HAP-1 (cell line): ENCODE measurements at regions not wholly inside any gene's neighbourhood (a gene's known extent, or its start where the extent isn't known, plus 50 kb on each side); places are given as distances from the start of the nearest gene placed in this dataset.

ENCODE experiments used
- DNase-seq, 2 experiments: peaks; one replicate each; pipeline ENCODE4 v3.0.0-alpha.2; 2016 to 2020; ENCODE audit warnings: low spot score in 2 of 2
- H3K27me3 ChIP-seq: fragments of 250-450 bp; sonication (Bioruptor Pico); 2 replicates; pipeline ENCODE4 v1.5.1; 2020; ENCODE audit warnings: low read depth, mild to moderate bottlenecking, moderate library complexity
- H3K36me3 ChIP-seq: fragments of 250-450 bp; sonication (Bioruptor Pico); replicated peaks from 2 replicates; pipeline ENCODE4 v1.5.1; 2020; ENCODE audit warnings: mild to moderate bottlenecking
- H3K4me1 ChIP-seq: fragments of 250-450 bp; sonication (Bioruptor Pico); 2 replicates; pipeline ENCODE4 v1.5.1; 2020; ENCODE audit warnings: mild to moderate bottlenecking
- H3K4me3 ChIP-seq: fragments of 250-450 bp; sonication (Bioruptor Pico); 2 replicates; pipeline ENCODE4 v1.5.1; 2020; ENCODE audit warnings: mild to moderate bottlenecking, moderate library complexity
- H3K9me3 ChIP-seq: fragments of 250-450 bp; sonication (Bioruptor Pico); 2 replicates; pipeline ENCODE4 v1.5.1; 2020; ENCODE audit warnings: mild to moderate bottlenecking, moderate library complexity
- in situ Hi-C: fragments of 300-500 bp; cut with MboI; formaldehyde crosslinking; loops from 3 replicates; pipeline ENCODE4 v1.14.3; 2020; ENCODE audit warnings: low sequenced_read_pairs, inconsistent platforms, mixed read lengths

DNA sequence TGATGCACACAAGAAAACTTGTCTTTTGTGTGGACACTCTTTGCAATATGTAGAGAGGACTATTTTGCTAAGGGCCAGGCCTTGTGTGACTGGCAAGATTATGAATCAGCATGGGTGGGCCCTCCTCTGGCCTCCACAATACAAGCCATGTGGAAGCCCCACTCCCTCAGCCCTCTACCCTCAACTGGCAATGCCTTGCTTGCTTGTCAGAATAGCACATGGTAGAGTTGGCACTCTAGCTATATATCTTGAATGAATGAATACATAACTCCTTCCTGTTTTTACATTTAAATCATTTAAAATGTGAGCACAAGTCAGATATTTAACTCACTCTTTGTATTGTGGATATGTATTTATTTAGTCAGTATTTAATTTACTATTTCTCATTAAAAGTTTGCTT is 805.4 kb upstream of the GYPC start:
- DNase-seq, result no peak
- Histone ChIP-seq H3K27me3 (no peaks in the 10 kb centered on the region), H3K4me1 (no peaks in the 10 kb centered on the region), H3K4me3 (no peak overlapping the region), H3K36me3 (no peaks in the 10 kb centered on the region), H3K9me3 (no peaks in the 10 kb centered on the region; the same call in 1 of the 2 replicates)
- in situ Hi-C loops, result no loop called here

GRCh38 chr2:125852364-125852763 is 803.6 kb upstream of the GYPC start:
- no peak for DNase-seq
- Histone ChIP-seq H3K36me3 (no peaks in the 10 kb centered on the region), H3K27me3 (no peaks in the 10 kb centered on the region), H3K4me1 (no peaks in the 10 kb centered on the region), H3K9me3 (no peaks in the 10 kb centered on the region; the same call in 1 of the 2 replicates), H3K4me3 (no peak overlapping the region)
- in situ Hi-C loops, result no loop called here

GRCh38 chr2:125853626-125854025 is 802.3 kb upstream of the GYPC start:
- Histone ChIP-seq H3K4me3 (no peak overlapping the region), H3K27me3 (no peaks in the 10 kb centered on the region), H3K36me3 (no peaks in the 10 kb centered on the region), H3K9me3 (no peaks in the 10 kb centered on the region; the same call in 1 of the 2 replicates), H3K4me1 (no peaks in the 10 kb centered on the region)
- no peak for DNase-seq
- in situ Hi-C loops, result no loop called here

- H3K4me1 ChIP-seq, result no peaks in the 10 kb centered on the region
- H3K9me3 ChIP-seq, result no peaks in the 10 kb centered on the region; the same call in 1 of the 2 replicates
- H3K27me3 ChIP-seq, result no peaks in the 10 kb centered on the region
- no peak for DNase-seq
- no peak overlapping the region for H3K4me3 ChIP-seq
- in situ Hi-C loops, result no loop called here
- H3K36me3 ChIP-seq, result no peaks in the 10 kb centered on the region
Measured at GRCh38 chr2:125855204-125855603, 800.8 kb upstream of the GYPC start.

DNA sequence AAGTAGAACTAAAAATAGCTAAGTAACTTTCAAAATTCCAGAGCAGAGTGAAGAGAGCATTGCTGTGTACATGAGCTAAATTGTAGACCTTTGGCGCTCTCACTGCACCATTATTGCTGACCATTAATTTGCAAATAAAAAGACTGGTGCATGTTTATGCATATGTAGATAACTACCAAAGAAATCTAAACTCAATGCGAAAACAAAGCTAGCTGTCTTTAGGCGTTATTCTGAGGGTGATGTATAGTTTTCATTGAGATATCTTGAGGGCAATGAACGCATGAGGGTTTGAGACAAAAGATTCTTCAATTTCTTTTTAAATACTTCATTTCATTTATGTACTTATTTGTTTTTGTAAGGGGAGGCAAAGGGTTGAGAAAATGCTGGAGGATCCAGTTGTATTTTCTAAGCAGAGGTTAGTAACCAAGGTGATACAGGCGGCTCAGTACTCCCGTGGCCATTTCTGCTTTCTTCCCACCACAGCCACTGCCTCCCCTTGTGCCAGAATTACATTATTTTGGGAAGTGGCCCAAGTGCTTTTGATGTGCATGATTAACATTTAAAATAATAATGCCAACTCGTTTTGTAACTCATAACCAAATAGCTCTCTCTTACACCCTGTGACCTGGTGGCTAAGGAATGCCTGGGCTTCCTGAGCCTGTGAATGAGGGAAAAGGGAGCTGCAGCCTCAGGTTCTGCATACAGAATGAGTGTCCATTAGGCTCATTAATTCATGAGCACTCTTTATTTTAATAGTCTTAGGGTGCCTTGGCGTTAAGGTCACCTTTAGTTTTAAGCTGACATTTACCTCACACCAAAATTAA is 797.8 kb upstream of the GYPC start:
- in situ Hi-C loops, result no loop called here
- Histone ChIP-seq H3K4me1 (no peaks in the 10 kb centered on the region), H3K27me3 (no peaks in the 10 kb centered on the region), H3K36me3 (no peaks in the 10 kb centered on the region), H3K4me3 (no peak overlapping the region), H3K9me3 (no peaks in the 10 kb centered on the region; the same call in 1 of the 2 replicates)
- peak; percentile 3 to 8 for DNase-seq

DNA sequence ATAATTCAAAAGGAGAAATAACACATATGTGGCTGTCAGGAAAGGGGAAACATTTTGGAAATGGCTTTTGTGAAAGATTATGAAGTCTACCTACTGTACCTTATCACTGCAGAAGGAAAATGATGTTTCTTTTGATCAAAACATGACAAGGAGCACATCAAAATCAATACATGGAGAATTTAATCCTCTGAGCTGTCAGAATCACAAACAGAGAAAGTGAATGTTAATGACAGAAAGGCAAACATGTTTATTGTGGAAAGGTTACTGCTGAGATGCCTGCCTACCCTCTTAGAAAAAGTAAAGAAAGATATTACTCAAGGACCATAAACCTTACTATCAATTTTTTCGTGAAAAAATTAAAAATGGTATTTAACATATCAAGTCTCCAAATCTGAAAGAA is 794.5 kb upstream of the GYPC start:
- in situ Hi-C loops, result no loop called here

GRCh38 chr2:125867908-125868307 is 788.0 kb upstream of the GYPC start:
- Histone ChIP-seq H3K4me1 (no peaks in the 10 kb centered on the region), H3K9me3 (peaks cover 2% of the 10 kb centered on the region; the same call in 1 of the 2 replicates), H3K4me3 (no peak overlapping the region), H3K27me3 (no peaks in the 10 kb centered on the region), H3K36me3 (no peaks in the 10 kb centered on the region)
- DNase-seq, result no peak
- in situ Hi-C loops, result no loop called here

More for the DNA sequence above, 794.5 kb upstream of the GYPC start:
- H3K4me1 ChIP-seq, result no peaks in the 10 kb centered on the region
- no peaks in the 10 kb centered on the region for H3K27me3 ChIP-seq
- H3K4me3 ChIP-seq, result no peak overlapping the region
- H3K36me3 ChIP-seq, result no peaks in the 10 kb centered on the region
- no peak for DNase-seq
- no peaks in the 10 kb centered on the region for H3K9me3 ChIP-seq

- in situ Hi-C loops, result no loop called here
- Histone ChIP-seq H3K4me3 (no peak overlapping the region), H3K9me3 (peaks cover 2% of the 10 kb centered on the region; the same call in 1 of the 2 replicates), H3K4me1 (no peaks in the 10 kb centered on the region), H3K36me3 (no peaks in the 10 kb centered on the region), H3K27me3 (no peaks in the 10 kb centered on the region)
- DNase-seq, result peak; percentile 19 to 23
Measured at GRCh38 chr2:125870264-125870663, 785.7 kb upstream of the GYPC start.

DNA sequence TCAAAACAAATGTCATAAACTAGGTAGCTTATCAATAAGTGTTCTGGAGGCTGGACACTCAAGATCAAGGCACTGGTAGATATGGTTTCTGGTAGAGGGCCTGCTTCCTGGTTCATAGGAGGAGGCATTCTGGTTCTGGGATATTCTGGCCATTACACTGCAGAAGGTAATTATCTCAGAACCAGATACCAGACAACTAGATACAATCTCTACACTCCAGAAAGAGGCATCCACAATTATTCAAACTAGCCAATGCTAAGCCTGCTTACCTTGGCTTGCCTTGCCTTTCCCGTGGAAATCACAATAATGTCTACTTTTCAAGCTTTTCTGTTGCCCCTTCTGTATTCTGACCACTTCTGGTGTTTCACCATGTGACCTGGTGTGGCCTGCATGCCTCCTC is 785.2 kb upstream of the GYPC start:
- H3K27me3 ChIP-seq, result no peaks in the 10 kb centered on the region
- DNase-seq, result no peak
- H3K4me1 ChIP-seq, result no peaks in the 10 kb centered on the region
- in situ Hi-C loops, result no loop called here
- peaks cover 2% of the 10 kb centered on the region; the same call in 1 of the 2 replicates for H3K9me3 ChIP-seq
- H3K4me3 ChIP-seq, result no peak overlapping the region
- H3K36me3 ChIP-seq, result no peaks in the 10 kb centered on the region

GRCh38 chr2:125874564-125874963 is 781.4 kb upstream of the GYPC start:
- in situ Hi-C loops, result no loop called here
- DNase-seq, result no peak
- H3K4me3 ChIP-seq, result no peak overlapping the region
- no peaks in the 10 kb centered on the region for H3K4me1 ChIP-seq
- no peaks in the 10 kb centered on the region for H3K36me3 ChIP-seq
- peaks cover 2% of the 10 kb centered on the region; the same call in 1 of the 2 replicates for H3K9me3 ChIP-seq
- no peaks in the 10 kb centered on the region for H3K27me3 ChIP-seq

DNA sequence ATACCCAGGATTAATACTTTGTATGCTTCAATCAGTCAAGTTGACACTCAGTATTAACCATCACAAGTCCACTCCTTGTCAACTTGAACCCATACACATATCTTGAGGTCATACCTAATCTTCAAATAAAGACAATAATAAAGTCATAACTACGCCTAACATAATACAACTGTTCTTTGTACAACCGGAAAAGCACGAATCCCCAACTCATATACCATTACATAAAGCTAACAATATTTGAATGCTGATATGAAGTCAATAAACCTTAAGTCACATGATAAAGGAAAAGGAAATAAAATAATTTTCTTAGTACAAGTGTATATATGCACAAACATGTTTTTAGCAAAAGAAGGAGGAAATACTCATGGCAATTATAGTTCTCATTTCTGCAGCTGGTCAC is 770.6 kb upstream of the GYPC start:
- H3K36me3 ChIP-seq, result no peaks in the 10 kb centered on the region
- DNase-seq, result no peak
- no peaks in the 10 kb centered on the region for H3K9me3 ChIP-seq
- H3K4me3 ChIP-seq, result no peak overlapping the region
- H3K4me1 ChIP-seq, result no peaks in the 10 kb centered on the region
- no peaks in the 10 kb centered on the region for H3K27me3 ChIP-seq
- in situ Hi-C loops, result no loop called here

DNA sequence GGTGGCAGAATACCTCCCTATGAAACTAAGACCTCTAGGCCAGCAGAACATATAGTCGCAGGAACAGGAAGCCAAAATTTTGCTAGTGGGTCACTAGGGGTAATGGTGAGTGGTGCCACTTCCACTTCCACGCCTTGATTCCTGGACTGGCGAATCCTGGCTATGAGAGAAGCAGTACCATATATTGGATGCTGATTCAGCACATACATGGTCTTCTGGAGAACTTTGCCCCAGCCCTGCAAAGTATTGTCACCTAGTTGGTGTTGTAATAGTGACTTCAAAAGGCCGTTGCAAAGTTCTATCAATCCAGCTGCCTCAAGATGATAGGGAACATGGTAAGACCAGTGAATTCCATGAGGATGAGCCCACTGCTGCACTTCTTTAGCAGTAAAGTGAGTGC is 769.8 kb upstream of the GYPC start:
- H3K9me3 ChIP-seq, result no peaks in the 10 kb centered on the region; the same call in 1 of the 2 replicates
- no peaks in the 10 kb centered on the region for H3K27me3 ChIP-seq
- H3K4me3 ChIP-seq, result no peak overlapping the region
- H3K36me3 ChIP-seq, result no peaks in the 10 kb centered on the region
- in situ Hi-C loops, result no loop called here
- no peak for DNase-seq
- no peaks in the 10 kb centered on the region for H3K4me1 ChIP-seq

- H3K4me3 ChIP-seq, result no peak overlapping the region
- no peak for DNase-seq
- H3K27me3 ChIP-seq, result no peaks in the 10 kb centered on the region
- no peaks in the 10 kb centered on the region for H3K4me1 ChIP-seq
- H3K36me3 ChIP-seq, result no peaks in the 10 kb centered on the region
- H3K9me3 ChIP-seq, result no peaks in the 10 kb centered on the region
- in situ Hi-C loops, result no loop called here
Measured at GRCh38 chr2:125901278-125901677, 754.7 kb upstream of the GYPC start.

- no peaks in the 10 kb centered on the region for H3K27me3 ChIP-seq
- H3K9me3 ChIP-seq, result no peaks in the 10 kb centered on the region
- no peak overlapping the region for H3K4me3 ChIP-seq
- in situ Hi-C loops, result no loop called here
- H3K36me3 ChIP-seq, result no peaks in the 10 kb centered on the region
- H3K4me1 ChIP-seq, result no peaks in the 10 kb centered on the region
- DNase-seq, result no peak
Measured at GRCh38 chr2:125925891-125926546, 729.9 kb upstream of the GYPC start.
